ENCODE measurements at regions not wholly inside any gene's neighbourhood (a gene's known extent, or its start where the extent isn't known, plus 50 kb on each side); places are given as distances from the start of the nearest gene placed in this dataset.
A peak's percentile ranks its signal among the peaks of the same experiment; 100 is the strongest.

DNA sequence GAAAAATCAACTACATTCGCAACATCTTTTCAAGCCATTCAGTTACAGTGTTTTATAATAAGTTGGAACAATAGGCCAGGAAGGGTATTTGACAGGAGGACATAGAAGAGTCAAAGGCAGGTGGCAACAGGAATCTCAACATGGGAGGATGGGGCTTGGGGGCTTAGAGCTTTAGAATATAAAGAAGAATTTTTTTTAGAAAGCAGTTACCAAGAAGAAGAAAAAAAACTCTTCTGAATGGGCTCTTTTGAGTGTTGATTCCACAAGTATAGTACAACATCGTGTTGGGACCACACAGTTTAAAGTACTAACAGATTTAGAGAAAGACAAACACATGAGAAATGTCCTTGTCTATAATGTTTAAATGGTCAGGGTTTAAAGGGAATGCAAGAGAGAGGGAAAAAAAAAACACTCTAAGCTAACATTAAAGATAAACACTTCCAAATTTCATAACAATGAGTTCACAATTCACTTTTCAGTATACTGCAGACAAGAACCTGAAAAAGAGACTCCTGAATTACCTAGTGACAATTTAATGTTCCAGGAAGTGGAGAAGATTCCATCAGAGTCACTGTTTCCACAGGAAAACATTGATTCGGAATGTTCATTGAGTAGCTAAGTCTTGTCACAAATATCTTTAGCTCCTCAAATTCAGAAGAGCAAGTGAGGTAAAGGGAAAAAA, 282.3 kb downstream of the DEPDC1B start:
- TF ChIP-seq TRIM24 (CRISPR knock-in tag; IDR thresholded peaks at IDR 0.05) (no peak), TCF7L2 (IDR thresholded peaks at IDR 0.05; ENCODE audit: low read depth, low read length) (0 out of 2 replicates have a peak, but pooled peaks have one; percentile 37), KDM5B (CRISPR knock-in tag; IDR thresholded peaks at IDR 0.05; ENCODE audit: borderline replicate concordance) (no peak), CBX5 (CRISPR knock-in tag; IDR thresholded peaks at IDR 0.05; ENCODE audit: borderline replicate concordance) (no peak), MAZ (IDR thresholded peaks at IDR 0.05; ENCODE audit: borderline replicate concordance, low read depth, low read length) (no peak), MAZ (CRISPR knock-in tag; IDR thresholded peaks at IDR 0.05; ENCODE audit: low read depth) (no peak), ZNF274 (CRISPR knock-in tag; IDR thresholded peaks at IDR 0.05) (no peak), JUN (CRISPR knock-in tag; IDR thresholded peaks at IDR 0.05) (peak; percentile 84; the same call in 1 of the 2 replicates)
- TF ChIP-seq, protein P1, sequence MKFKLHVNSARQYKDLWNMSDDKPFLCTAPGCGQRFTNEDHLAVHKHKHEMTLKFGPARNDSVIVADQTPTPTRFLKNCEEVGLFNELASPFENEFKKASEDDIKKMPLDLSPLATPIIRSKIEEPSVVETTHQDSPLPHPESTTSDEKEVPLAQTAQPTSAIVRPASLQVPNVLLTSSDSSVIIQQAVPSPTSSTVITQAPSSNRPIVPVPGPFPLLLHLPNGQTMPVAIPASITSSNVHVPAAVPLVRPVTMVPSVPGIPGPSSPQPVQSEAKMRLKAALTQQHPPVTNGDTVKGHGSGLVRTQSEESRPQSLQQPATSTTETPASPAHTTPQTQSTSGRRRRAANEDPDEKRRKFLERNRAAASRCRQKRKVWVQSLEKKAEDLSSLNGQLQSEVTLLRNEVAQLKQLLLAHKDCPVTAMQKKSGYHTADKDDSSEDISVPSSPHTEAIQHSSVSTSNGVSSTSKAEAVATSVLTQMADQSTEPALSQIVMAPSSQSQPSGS (CRISPR knock-in tag; IDR thresholded peaks at IDR 0.05): peak; percentile 97
- TF ChIP-seq, protein P2, sequence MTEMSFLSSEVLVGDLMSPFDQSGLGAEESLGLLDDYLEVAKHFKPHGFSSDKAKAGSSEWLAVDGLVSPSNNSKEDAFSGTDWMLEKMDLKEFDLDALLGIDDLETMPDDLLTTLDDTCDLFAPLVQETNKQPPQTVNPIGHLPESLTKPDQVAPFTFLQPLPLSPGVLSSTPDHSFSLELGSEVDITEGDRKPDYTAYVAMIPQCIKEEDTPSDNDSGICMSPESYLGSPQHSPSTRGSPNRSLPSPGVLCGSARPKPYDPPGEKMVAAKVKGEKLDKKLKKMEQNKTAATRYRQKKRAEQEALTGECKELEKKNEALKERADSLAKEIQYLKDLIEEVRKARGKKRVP (CRISPR knock-in tag; IDR thresholded peaks at IDR 0.05): no peak
- TF ChIP-seq, protein P3, sequence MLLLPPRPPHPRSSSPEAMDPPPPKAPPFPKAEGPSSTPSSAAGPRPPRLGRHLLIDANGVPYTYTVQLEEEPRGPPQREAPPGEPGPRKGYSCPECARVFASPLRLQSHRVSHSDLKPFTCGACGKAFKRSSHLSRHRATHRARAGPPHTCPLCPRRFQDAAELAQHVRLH (CRISPR knock-in tag; IDR thresholded peaks at IDR 0.05; ENCODE audit: borderline replicate concordance, low read depth): no peak
